OCI-LY7 (cell line): ENCODE measurements at regions not wholly inside any gene's neighbourhood (a gene's known extent, or its start where the extent isn't known, plus 50 kb on each side); places are given as distances from the start of the nearest gene placed in this dataset.

ENCODE experiments used
- EZH2phosphoT487 ChIP-seq: fragments of 200-600 bp; sonication (generic); IDR thresholded peaks from 2 replicates; pipeline ENCODE4 v1.6.1; 2018; ENCODE audit warnings: low read depth, borderline replicate concordance, mild to moderate bottlenecking, mixed run types, antibody characterized with exemption, low read length, moderate library complexity, mixed read lengths
- TF ChIP-seq, protein P1 (sequence below): fragments of 200-600 bp; sonication (generic); conservative IDR thresholded peaks from 2 replicates; pipeline ENCODE4 v1.5.1; 2014; ENCODE audit warnings: mild to moderate bottlenecking, antibody characterized with exemption, low read length, moderate library complexity, mixed read lengths

DNA sequence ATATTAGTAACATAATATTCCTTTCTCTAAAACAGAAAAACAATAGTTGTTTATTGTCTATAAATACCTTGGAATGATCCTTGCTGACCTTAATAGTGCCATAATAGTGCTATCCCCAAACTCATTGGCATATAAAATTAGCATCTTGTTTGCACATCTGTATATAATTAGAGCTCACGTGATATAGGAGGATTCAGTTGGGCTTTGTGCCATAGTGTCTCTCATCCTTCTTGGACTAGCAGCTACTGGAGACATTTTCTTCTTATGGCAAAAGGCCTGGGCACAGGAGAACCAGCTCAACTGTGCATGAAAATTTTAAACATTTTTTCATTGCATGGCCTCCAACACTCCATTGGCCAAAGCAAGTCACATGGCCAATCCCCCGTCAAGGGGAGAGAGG is 342.5 kb downstream of the SPATA31D1 start:
- TF ChIP-seq, protein P1, sequence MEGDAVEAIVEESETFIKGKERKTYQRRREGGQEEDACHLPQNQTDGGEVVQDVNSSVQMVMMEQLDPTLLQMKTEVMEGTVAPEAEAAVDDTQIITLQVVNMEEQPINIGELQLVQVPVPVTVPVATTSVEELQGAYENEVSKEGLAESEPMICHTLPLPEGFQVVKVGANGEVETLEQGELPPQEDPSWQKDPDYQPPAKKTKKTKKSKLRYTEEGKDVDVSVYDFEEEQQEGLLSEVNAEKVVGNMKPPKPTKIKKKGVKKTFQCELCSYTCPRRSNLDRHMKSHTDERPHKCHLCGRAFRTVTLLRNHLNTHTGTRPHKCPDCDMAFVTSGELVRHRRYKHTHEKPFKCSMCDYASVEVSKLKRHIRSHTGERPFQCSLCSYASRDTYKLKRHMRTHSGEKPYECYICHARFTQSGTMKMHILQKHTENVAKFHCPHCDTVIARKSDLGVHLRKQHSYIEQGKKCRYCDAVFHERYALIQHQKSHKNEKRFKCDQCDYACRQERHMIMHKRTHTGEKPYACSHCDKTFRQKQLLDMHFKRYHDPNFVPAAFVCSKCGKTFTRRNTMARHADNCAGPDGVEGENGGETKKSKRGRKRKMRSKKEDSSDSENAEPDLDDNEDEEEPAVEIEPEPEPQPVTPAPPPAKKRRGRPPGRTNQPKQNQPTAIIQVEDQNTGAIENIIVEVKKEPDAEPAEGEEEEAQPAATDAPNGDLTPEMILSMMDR = no peak
- TF ChIP-seq EZH2phosphoT487 = no peak
